GM12878 (cell line): ENCODE measurements at regions not wholly inside any gene's neighbourhood (a gene's known extent, or its start where the extent isn't known, plus 50 kb on each side); places are given as distances from the start of the nearest gene placed in this dataset.
"Not testable (repeated sequence)": the region's sequence is repeated elsewhere in the genome, so short reads cannot be mapped to it uniquely, and the experiment has no call there.

Source experiments
- ATAC-seq: fragments of 200-7000 bp; cut with Tn5 transposase; 3 replicates; pipeline ENCODE4 v1.9.1; 2020; ENCODE audit warnings: mild to moderate bottlenecking, moderate library complexity
- BruUV-seq: library from RNA; stranded (reverse); fragments of 400-500 nt; replicated peaks from 2 replicates; lab custom pipeline; 2021; lab: Mats Ljungman, UMichigan
- CTCF ChIA-PET: fragments of 300-600 bp; sonication (Branson Sonifier 250); formaldehyde crosslinking; extraction: SDS; loops from one replicate; lab custom pipeline; 2021; ENCODE audit warnings: inconsistent platforms; lab: Yijun Ruan, JAX
- POLR2A ChIA-PET: fragments of 350-600 bp; formaldehyde crosslinking; extraction: SDS; loops from one replicate; lab custom pipeline; 2021; ENCODE audit warnings: inconsistent platforms; lab: Charles Lee
- RAD21 ChIA-PET: fragments of 300-600 bp; sonication (Branson Sonifier 250); formaldehyde crosslinking; loops from one replicate; lab custom pipeline; 2023; ENCODE audit warnings: antibody characterized with exemption; ENCODE audit not compliant: unreplicated experiment; lab: Charles Lee
- SMC1A ChIA-PET: fragments of 300-600 bp; sonication (Branson Sonifier 250); formaldehyde crosslinking; loops from one replicate; lab custom pipeline; 2023; ENCODE audit not compliant: unreplicated experiment, uncharacterized antibody; lab: Charles Lee
- DNase-seq: peaks from one replicate; pipeline ENCODE4 v3.0.0-alpha.2; 2011; ENCODE audit warnings: low read depth, low spot score
- FAIRE-seq: peaks from 3 replicates; lab custom pipeline; 2011; peaks lifted over from hg19 to GRCh38; lab: Jason Lieb, UNC
- H2AFZ ChIP-seq: 2 replicates; pipeline ENCODE4 v1.6.0; 2011; ENCODE audit warnings: low read depth, low read length, control low read depth; ENCODE audit not compliant: control insufficient read depth
- H3K27ac ChIP-seq: 2 replicates; pipeline ENCODE4 v1.5.1; 2011; ENCODE audit warnings: control low read depth; ENCODE audit not compliant: control insufficient read depth, insufficient read depth
- H3K27me3 ChIP-seq, 2 experiments: replicated peaks in 1 of 2; 2 replicates each; pipeline versions ENCODE4 v1.6.0 to v1.6.1; 2011; ENCODE audit warnings: low read length in 1 of 2; ENCODE audit not compliant: control insufficient read depth in 2 of 2, insufficient read depth in 2 of 2
- H3K36me3 ChIP-seq, 2 experiments: 2 replicates each; pipeline ENCODE4 v1.5.1; 2011; ENCODE audit warnings: low read length in 1 of 2; ENCODE audit not compliant: control insufficient read depth in 2 of 2, insufficient read depth in 2 of 2
- H3K4me1 ChIP-seq: 2 replicates; pipeline ENCODE4 v1.6.1; 2011; ENCODE audit warnings: mild to moderate bottlenecking, low read length, moderate library complexity, mixed read lengths; ENCODE audit not compliant: control insufficient read depth, insufficient read depth
- H3K4me2 ChIP-seq: 2 replicates; pipeline ENCODE4 v1.6.0; 2011; ENCODE audit warnings: control low read depth; ENCODE audit not compliant: control insufficient read depth, insufficient read depth
- H3K4me3 ChIP-seq: fragments of 200-600 bp; sonication (generic); 2 replicates; pipeline ENCODE4 v1.5.1; 2016
- H3K79me2 ChIP-seq: 2 replicates; pipeline ENCODE4 v1.6.0; 2011; ENCODE audit warnings: low read length; ENCODE audit not compliant: control insufficient read depth, insufficient read depth
- H3K9ac ChIP-seq: 2 replicates; pipeline ENCODE4 v1.8.0; 2011; ENCODE audit warnings: low read length, control low read depth, mixed read lengths; ENCODE audit not compliant: control insufficient read depth, insufficient read depth
- H3K9me3 ChIP-seq: replicated peaks from 3 replicates; pipeline ENCODE4 v1.5.1; 2011; ENCODE audit warnings: mild to moderate bottlenecking, low read length; ENCODE audit not compliant: control insufficient read depth, insufficient read depth
- H4K20me1 ChIP-seq: 2 replicates; pipeline ENCODE4 v1.6.0; 2011; ENCODE audit not compliant: control insufficient read depth, insufficient read depth
- BCL3 ChIP-seq: IDR thresholded peaks from 2 replicates; pipeline ENCODE4 v1.6.1; 2011; ENCODE audit warnings: borderline replicate concordance, low read depth, mild to moderate bottlenecking, moderate library complexity, low read length; ENCODE audit not compliant: insufficient read depth, poor library complexity, severe bottlenecking
- BHLHE40 ChIP-seq, 2 experiments: fragments of 450-650 bp in 1 of 2; IDR thresholded peaks; 2 replicates each; pipeline ENCODE4 v1.6.1; 2011 to 2017; ENCODE audit warnings: low read depth in 2 of 2, borderline replicate concordance in 1 of 2, improper control_type of control experiment in 1 of 2, low read length in 1 of 2, mild to moderate bottlenecking in 1 of 2
- NFIC ChIP-seq: IDR thresholded peaks from 2 replicates; pipeline ENCODE4 v1.6.1; 2012; ENCODE audit warnings: low read depth, mild to moderate bottlenecking, inconsistent platforms, low read length, moderate library complexity
- PML ChIP-seq: IDR thresholded peaks from 2 replicates; pipeline ENCODE4 v1.6.1; 2012; ENCODE audit warnings: low read length, inconsistent platforms
- WGBS: methylation state at CpG from one replicate; pipeline ENCODE4 v1.1.6; 2016; ENCODE audit warnings: low lambda C conversion rate; ENCODE audit not compliant: insufficient replicate concordance, insufficient coverage; ENCODE audit errors: missing lambda C conversion rate; 5-methylcytosine and 5-hydroxymethylcytosine counted together
- in situ Hi-C: fragments of 300-500 bp; cut with MboI; formaldehyde crosslinking; loops from 9 replicates; pipeline ENCODE4 v1.14.3; 2018; ENCODE audit warnings: mixed read lengths
- intact Hi-C: fragments of 100-400 bp; cut with micrococcal nuclease; formaldehyde crosslinking; loops from one replicate; pipeline ENCODE4 v1.14.2; 2022; ENCODE audit not compliant: unreplicated experiment

- FAIRE-seq: not testable (repeated sequence)
- intact Hi-C loops: loop anchor here (10.0 kb wide), 1 partner anchor 217 kb away; no protein-coding TSS in a partner anchor
Measured at GRCh38 chr13:111051726-111052232, 63.3 kb upstream of the ARHGEF7 start.

GRCh38 chr13:111051041-111051725, 63.9 kb upstream of the ARHGEF7 start:
- POLR2A ChIA-PET: no interaction called here
- no peak for FAIRE-seq

More at GRCh38 chr13:111051726-111052232, 63.3 kb upstream of the ARHGEF7 start:
- H3K4me1 ChIP-seq, H4K20me1 ChIP-seq, in situ Hi-C loops, H3K4me2 ChIP-seq, H3K9ac ChIP-seq, H3K9me3 ChIP-seq, CTCF ChIA-PET, H3K79me2 ChIP-seq, DNase-seq, H2AFZ ChIP-seq, RAD21 ChIA-PET, BruUV-seq, POLR2A ChIA-PET, H3K4me3 ChIP-seq, H3K27me3 ChIP-seq, ATAC-seq, H3K27ac ChIP-seq, H3K36me3 ChIP-seq: not testable (repeated sequence)
- 52% methylated on average over 18 of the region's 21 CpGs for WGBS
- SMC1A ChIA-PET: interaction anchor here (1.0 to 1.4 kb wide), 4 partner anchors 16 to 131 kb away, joined by 3 to 6 read pairs (median 4); no protein-coding TSS in a partner anchor
- peak in 1 of 2 experiments; percentile 49; a peak in 2 of 4 replicates for TF ChIP-seq BHLHE40 (IDR thresholded peaks at IDR 0.05; ENCODE audit: borderline replicate concordance in 1 of 2, low read depth in 2 of 2, low read length in 1 of 2)

More at GRCh38 chr13:111051041-111051725, 63.9 kb upstream of the ARHGEF7 start:
- no peaks in the 10 kb centered on the region for H3K79me2 ChIP-seq
- H3K4me1 ChIP-seq: peaks cover 12% of the 10 kb centered on the region
- no peak overlapping the region for H3K4me3 ChIP-seq
- H3K9ac ChIP-seq: no peak overlapping the region
- ChIA-PET RAD21 (interaction anchor here (2.7 to 6.1 kb wide), 2 partner anchors 108 to 137 kb away, joined by 17 to 40 read pairs; partner anchors contain the start of gene ANKRD10), CTCF (interaction anchor here (1.3 kb wide), 1 partner anchor 137 kb away, joined by 3 read pairs; no protein-coding TSS in a partner anchor), SMC1A (interaction anchor here (1.0 kb wide), 1 partner anchor 137 kb away, joined by 3 read pairs; no protein-coding TSS in a partner anchor)
- TF ChIP-seq NFIC (0 out of 2 replicates have a peak, but pooled peaks have one; percentile 27), BCL3 (peak; percentile 92), PML (no peak)
- in situ Hi-C loops: no loop called here
- 50% methylated on average over 6 of the region's 6 CpGs for WGBS
- no peak overlapping the region for H3K4me2 ChIP-seq
- H3K9me3 ChIP-seq: no peaks in the 10 kb centered on the region
- no peaks in the 10 kb centered on the region for H4K20me1 ChIP-seq
- ATAC-seq (no peak), DNase-seq (no peak)
- H3K27ac ChIP-seq: no peak overlapping the region
- intact Hi-C loops: loop anchor here (10.0 kb wide), 1 partner anchor 216 kb away; no protein-coding TSS in a partner anchor
- no peak overlapping the region for H2AFZ ChIP-seq
- no peaks in the 10 kb centered on the region for H3K27me3 ChIP-seq
- BruUV-seq: no TSS peak
- H3K36me3 ChIP-seq: no peaks in the 10 kb centered on the region
